Mesothelial cell of epicardium (in vitro differentiated cells): ENCODE measurements at regions not wholly inside any gene's neighbourhood (a gene's known extent, or its start where the extent isn't known, plus 50 kb on each side); places are given as distances from the start of the nearest gene placed in this dataset.

Source experiments
- DNase-seq, 2 experiments: peaks; one replicate each; pipeline ENCODE4 v3.0.0; 2021; ENCODE audit warnings: low spot score in 2 of 2; ENCODE audit not compliant: unreplicated experiment in 2 of 2
- H3K27ac Mint-ChIP-seq: 2 replicates; pipeline ENCODE4 v1.8.0; 2021; ENCODE audit warnings: mixed read lengths
- H3K27me3 Mint-ChIP-seq: 2 replicates; pipeline ENCODE4 v1.8.0; 2021; ENCODE audit warnings: low read depth, mixed read lengths
- H3K36me3 Mint-ChIP-seq: 2 replicates; pipeline ENCODE4 v1.8.0; 2021; ENCODE audit warnings: mixed read lengths
- H3K4me1 Mint-ChIP-seq: 2 replicates; pipeline ENCODE4 v1.8.0; 2021; ENCODE audit warnings: mixed read lengths
- H3K4me3 Mint-ChIP-seq: 2 replicates; pipeline ENCODE4 v1.8.0; 2021; ENCODE audit warnings: mild to moderate bottlenecking, moderate library complexity, mixed read lengths
- H3K9me3 Mint-ChIP-seq: 2 replicates; pipeline ENCODE4 v1.8.0; 2021; ENCODE audit warnings: mixed read lengths
- TF ChIP-seq, protein P1 (sequence below): fragments of 200-600 bp; sonication (generic); IDR thresholded peaks from one replicate; pipeline ENCODE4 v1.5.0; 2021; ENCODE audit warnings: antibody characterized with exemption; ENCODE audit not compliant: unreplicated experiment

DNA sequence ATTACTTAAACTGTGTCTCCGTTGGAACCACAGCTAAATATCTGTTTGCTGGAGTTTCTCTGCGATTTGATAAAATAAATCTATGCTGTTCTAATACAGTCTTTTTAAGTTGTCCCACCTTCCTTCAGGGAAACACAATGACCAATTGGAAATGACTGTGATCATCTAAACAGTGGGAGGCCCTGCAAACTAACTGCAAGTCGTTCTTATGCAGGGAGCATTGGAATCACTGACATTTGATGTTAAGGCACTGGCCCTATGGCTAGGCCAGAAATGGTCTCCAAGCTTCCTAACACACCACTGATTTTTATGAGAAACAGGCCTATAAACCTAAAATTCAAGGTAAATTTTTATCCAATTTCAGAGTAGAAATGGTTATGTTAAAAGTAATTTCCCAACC, 645.2 kb downstream of the LMO4 start:
- H3K27me3 Mint-ChIP-seq, result peaks cover 3% of the 10 kb centered on the region
- no peak overlapping the region for H3K4me3 Mint-ChIP-seq
- no peak overlapping the region for H3K27ac Mint-ChIP-seq
- TF ChIP-seq, protein P1, sequence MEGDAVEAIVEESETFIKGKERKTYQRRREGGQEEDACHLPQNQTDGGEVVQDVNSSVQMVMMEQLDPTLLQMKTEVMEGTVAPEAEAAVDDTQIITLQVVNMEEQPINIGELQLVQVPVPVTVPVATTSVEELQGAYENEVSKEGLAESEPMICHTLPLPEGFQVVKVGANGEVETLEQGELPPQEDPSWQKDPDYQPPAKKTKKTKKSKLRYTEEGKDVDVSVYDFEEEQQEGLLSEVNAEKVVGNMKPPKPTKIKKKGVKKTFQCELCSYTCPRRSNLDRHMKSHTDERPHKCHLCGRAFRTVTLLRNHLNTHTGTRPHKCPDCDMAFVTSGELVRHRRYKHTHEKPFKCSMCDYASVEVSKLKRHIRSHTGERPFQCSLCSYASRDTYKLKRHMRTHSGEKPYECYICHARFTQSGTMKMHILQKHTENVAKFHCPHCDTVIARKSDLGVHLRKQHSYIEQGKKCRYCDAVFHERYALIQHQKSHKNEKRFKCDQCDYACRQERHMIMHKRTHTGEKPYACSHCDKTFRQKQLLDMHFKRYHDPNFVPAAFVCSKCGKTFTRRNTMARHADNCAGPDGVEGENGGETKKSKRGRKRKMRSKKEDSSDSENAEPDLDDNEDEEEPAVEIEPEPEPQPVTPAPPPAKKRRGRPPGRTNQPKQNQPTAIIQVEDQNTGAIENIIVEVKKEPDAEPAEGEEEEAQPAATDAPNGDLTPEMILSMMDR, result no peak
- peaks cover 9% of the 10 kb centered on the region for H3K4me1 Mint-ChIP-seq
- H3K36me3 Mint-ChIP-seq, result no peaks in the 10 kb centered on the region
- no peaks in the 10 kb centered on the region for H3K9me3 Mint-ChIP-seq
- DNase-seq, result no peak

DNA sequence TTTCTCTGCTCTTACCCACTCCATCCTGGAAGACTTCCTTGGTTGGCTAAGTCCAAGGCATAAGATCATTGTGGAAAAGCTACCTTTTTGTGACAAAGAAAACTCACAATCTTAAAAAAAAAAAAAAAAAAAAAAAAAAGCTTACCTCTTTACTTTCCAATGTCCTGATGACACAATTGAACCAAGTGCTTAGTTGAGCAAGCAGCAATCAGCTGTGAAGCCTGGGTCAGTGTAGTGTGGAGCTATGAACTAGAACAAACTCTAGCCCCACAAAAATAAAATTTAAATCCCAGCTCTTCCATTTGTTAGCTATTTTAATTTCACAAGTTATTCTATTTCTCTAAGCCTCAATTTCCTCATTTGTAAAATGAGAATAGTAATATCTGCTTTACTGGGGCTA, 647.6 kb downstream of the LMO4 start:
- DNase-seq, result no peak
- H3K9me3 Mint-ChIP-seq, result no peaks in the 10 kb centered on the region
- TF ChIP-seq, protein P1, result no peak
- no peak overlapping the region for H3K27ac Mint-ChIP-seq
- peaks cover 3% of the 10 kb centered on the region for H3K27me3 Mint-ChIP-seq
- no peaks in the 10 kb centered on the region for H3K36me3 Mint-ChIP-seq
- H3K4me3 Mint-ChIP-seq, result no peak overlapping the region
- peaks cover 19% of the 10 kb centered on the region for H3K4me1 Mint-ChIP-seq

DNA sequence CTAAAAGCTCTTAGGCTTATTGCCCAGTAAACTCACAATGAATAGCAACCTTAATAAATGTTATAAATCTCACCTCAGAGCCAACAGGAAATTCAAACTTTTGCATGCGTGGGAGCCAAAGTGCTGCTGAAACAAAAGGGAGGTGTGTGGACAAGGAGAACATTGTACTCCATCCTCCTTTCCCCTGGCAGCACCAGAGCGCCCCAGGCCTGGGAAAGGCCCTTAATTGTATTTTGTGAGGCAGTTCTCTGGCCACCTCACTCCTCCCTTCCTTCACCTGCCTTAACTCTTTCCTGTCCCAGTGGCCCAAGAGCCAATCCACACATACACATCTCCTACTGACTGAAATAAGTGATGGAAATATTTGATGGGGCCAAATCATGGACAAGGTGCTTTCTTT, 648.5 kb downstream of the LMO4 start:
- DNase-seq, result no peak
- peaks cover 4% of the 10 kb centered on the region for H3K9me3 Mint-ChIP-seq
- H3K27me3 Mint-ChIP-seq, result no peaks in the 10 kb centered on the region
- TF ChIP-seq, protein P1, result no peak
- H3K27ac Mint-ChIP-seq, result no peak overlapping the region
- no peaks in the 10 kb centered on the region for H3K36me3 Mint-ChIP-seq
- H3K4me3 Mint-ChIP-seq, result no peak overlapping the region
- peaks cover 19% of the 10 kb centered on the region for H3K4me1 Mint-ChIP-seq

DNA sequence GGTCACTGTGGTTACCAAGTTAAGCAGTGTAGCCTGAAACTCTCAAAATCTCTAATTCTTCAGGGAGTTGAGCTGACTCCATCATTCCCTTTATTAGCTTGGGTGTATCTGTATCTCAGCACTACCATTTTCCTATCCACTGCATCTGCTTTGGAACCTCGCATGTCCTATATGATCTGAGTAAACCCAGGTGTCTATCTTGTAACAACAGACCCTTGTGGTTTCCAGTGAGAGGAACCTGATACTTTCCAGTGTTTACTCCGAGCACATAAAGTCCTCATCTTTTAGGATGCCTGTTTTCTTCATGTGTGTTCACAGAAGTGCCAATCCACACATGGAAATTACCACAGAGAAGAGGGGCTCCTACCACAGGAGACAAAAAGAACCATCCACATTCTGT, 650.4 kb downstream of the LMO4 start:
- Mint-ChIP-seq H3K4me3 (no peak overlapping the region), H3K9me3 (peaks cover 4% of the 10 kb centered on the region), H3K27ac (no peak overlapping the region), H3K36me3 (no peaks in the 10 kb centered on the region), H3K27me3 (peaks cover 6% of the 10 kb centered on the region), H3K4me1 (peaks cover 10% of the 10 kb centered on the region)
- TF ChIP-seq, protein P1, result no peak
- no peak for DNase-seq

DNA sequence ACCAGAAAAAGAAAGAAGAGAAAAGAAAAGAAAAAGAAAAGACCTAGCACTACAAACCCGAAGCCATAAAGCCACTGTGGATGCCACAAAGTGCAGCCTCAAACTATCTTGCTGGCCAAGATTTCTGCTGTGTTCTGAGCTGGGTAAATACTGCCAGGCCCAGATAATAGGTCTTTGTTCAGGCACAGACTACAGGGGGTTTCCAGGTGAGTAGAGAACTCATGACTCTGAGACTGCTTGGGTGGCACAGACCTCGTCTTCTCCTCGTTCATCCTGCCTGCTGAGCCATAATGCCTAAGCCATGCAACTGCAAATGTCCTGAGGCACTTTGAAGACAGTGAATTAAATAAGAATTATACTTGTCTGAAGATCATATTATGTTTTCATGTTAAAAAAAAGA, 651.8 kb downstream of the LMO4 start:
- DNase-seq, result no peak
- Mint-ChIP-seq H3K27ac (no peak overlapping the region), H3K9me3 (peaks cover 4% of the 10 kb centered on the region), H3K4me3 (no peak overlapping the region), H3K27me3 (peaks cover 14% of the 10 kb centered on the region), H3K36me3 (no peaks in the 10 kb centered on the region), H3K4me1 (peaks cover 10% of the 10 kb centered on the region)
- TF ChIP-seq, protein P1, result no peak

DNA sequence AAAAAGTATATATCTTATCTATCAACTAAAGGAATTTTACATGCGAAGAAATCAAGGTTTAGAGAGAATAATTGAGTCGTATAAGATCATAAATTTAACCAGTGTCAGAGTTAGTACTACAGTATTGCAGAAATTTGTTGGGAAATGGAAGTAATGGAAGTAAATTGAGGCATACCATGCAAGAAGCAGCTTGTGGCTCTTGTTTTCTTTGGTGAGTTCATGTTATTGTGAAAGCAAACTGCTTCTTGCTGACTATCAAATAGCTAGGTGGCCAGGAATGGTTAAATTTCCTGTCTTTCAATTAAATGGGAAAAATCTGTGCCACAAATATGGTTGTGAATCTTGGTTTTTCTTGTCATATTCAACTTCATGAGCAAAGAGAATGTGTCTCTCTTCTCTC, 652.7 kb downstream of the LMO4 start:
- no peaks in the 10 kb centered on the region for H3K36me3 Mint-ChIP-seq
- peaks cover 16% of the 10 kb centered on the region for H3K27me3 Mint-ChIP-seq
- peaks cover 4% of the 10 kb centered on the region for H3K9me3 Mint-ChIP-seq
- no peak overlapping the region for H3K27ac Mint-ChIP-seq
- no peak overlapping the region for H3K4me3 Mint-ChIP-seq
- TF ChIP-seq, protein P1, result no peak
- DNase-seq, result no peak
- H3K4me1 Mint-ChIP-seq, result peaks cover 10% of the 10 kb centered on the region
